NCI-H1105 (cell line): ENCODE measurements at regions not wholly inside any gene's neighbourhood (a gene's known extent, or its start where the extent isn't known, plus 50 kb on each side); places are given as distances from the start of the nearest gene placed in this dataset.
"Not testable (repeated sequence)": the region's sequence is repeated elsewhere in the genome, so short reads cannot be mapped to it uniquely, and the experiment has no call there.

ENCODE experiments used
- DNase-seq: peaks from one replicate; lab custom pipeline; 2025; lab: John Stamatoyannopoulos, UW

GRCh38 chr18:26650310-26651268 lies 102.2 kb upstream of the KCTD1 start:
- no peak for DNase-seq

GRCh38 chr18:26649193-26649543 lies 100.8 kb upstream of the KCTD1 start:
- no peak for DNase-seq

GRCh38 chr18:26648509-26649192 lies 100.3 kb upstream of the KCTD1 start:
- DNase-seq: no peak

- no peak for DNase-seq
Measured at GRCh38 chr18:26646901-26647300, 98.5 kb upstream of the KCTD1 start.

GRCh38 chr18:26642440-26643348 lies 94.3 kb upstream of the KCTD1 start:
- DNase-seq: no peak

- no peak for DNase-seq
Measured at GRCh38 chr18:26640541-26640940, 92.2 kb upstream of the KCTD1 start.

GRCh38 chr18:26639149-26639548 lies 90.8 kb upstream of the KCTD1 start:
- no peak for DNase-seq

GRCh38 chr18:26637983-26638382 lies 89.6 kb upstream of the KCTD1 start:
- no peak for DNase-seq

- no peak for DNase-seq
Measured at GRCh38 chr18:26637324-26637723, 89.0 kb upstream of the KCTD1 start.

GRCh38 chr18:26635466-26635865 lies 87.1 kb upstream of the KCTD1 start:
- DNase-seq: no peak

- no peak for DNase-seq
Measured at GRCh38 chr18:26634631-26635030, 86.3 kb upstream of the KCTD1 start.

- no peak for DNase-seq
Measured at GRCh38 chr18:26631135-26631534, 82.8 kb upstream of the KCTD1 start.

- DNase-seq: no peak
Measured at GRCh38 chr18:26630596-26630995, 82.2 kb upstream of the KCTD1 start.

- no peak for DNase-seq
Measured at GRCh38 chr18:26628017-26628416, 79.7 kb upstream of the KCTD1 start.

- no peak for DNase-seq
Measured at GRCh38 chr18:26624443-26624842, 76.1 kb upstream of the KCTD1 start.

GRCh38 chr18:26623314-26623713 lies 75.0 kb upstream of the KCTD1 start:
- DNase-seq: not testable (repeated sequence)

- DNase-seq: no peak
Measured at GRCh38 chr18:26621161-26622026, 73.0 kb upstream of the KCTD1 start.

GRCh38 chr18:26619350-26619749 lies 71.0 kb upstream of the KCTD1 start:
- no peak for DNase-seq

- DNase-seq: no peak
Measured at GRCh38 chr18:26618135-26618534, 69.8 kb upstream of the KCTD1 start.

GRCh38 chr18:26617151-26617554 lies 68.8 kb upstream of the KCTD1 start:
- no peak for DNase-seq

- DNase-seq: no peak
Measured at GRCh38 chr18:26614374-26614773, 66.0 kb upstream of the KCTD1 start.
